Activated T-cell treated with anti-CD3 and anti-CD28 coated beads for 1 hour (primary cell): ENCODE measurements at regions not wholly inside any gene's neighbourhood (a gene's known extent, or its start where the extent isn't known, plus 50 kb on each side); places are given as distances from the start of the nearest gene placed in this dataset.

Experiments used
- DNase-seq: peaks from one replicate; pipeline ENCODE4 v3.0.0-alpha.2; 2020; ENCODE audit warnings: low read depth

- DNase-seq, result no peak
These were observed 375.7 kb upstream of the CDH11 start for GRCh38 chr16:65497571-65497970.

GRCh38 chr16:65495106-65495505 is 373.2 kb upstream of the CDH11 start:
- no peak for DNase-seq

DNA sequence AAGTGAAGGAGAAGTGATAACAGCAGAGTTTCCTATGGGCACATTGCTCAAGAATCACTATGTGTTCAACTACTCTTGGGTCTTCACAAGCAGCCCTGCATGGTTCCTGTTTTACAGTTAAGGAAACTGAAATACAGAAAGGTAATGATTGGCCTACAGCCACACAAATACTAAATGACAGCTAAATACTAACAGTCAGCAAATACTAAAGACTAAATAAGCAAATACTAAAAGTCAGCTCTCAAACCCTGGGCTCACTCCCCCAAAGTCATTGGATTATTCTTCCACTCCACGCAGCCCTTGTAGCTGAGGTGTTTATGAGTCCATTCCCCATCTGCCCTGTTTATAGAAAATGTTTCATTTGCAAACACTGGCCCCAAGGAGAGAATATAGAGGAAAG is 372.7 kb upstream of the CDH11 start:
- no peak for DNase-seq

DNA sequence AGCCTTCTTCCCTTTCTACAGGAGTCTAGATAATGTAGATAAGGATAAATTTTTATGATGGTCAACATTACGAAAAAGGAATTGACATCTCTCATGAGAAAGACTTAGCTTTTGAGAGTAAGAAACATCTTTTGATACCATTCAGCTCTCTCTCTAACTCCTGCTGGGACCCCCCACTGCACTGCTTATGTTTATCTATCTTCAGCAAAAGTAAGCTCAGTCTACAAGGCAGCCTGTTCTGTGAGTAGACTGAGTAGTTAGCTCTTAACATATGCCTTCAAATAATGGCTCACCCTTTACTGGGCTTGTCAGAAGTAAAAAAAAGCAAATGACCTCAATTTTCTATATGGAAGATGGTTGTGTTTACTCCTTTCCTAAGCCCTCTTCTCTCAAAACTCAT is 372.2 kb upstream of the CDH11 start:
- DNase-seq, result no peak

- DNase-seq, result no peak
These were observed 368.4 kb upstream of the CDH11 start for GRCh38 chr16:65490286-65490685.

GRCh38 chr16:65489531-65490023 is 367.7 kb upstream of the CDH11 start:
- DNase-seq, result no peak

DNA sequence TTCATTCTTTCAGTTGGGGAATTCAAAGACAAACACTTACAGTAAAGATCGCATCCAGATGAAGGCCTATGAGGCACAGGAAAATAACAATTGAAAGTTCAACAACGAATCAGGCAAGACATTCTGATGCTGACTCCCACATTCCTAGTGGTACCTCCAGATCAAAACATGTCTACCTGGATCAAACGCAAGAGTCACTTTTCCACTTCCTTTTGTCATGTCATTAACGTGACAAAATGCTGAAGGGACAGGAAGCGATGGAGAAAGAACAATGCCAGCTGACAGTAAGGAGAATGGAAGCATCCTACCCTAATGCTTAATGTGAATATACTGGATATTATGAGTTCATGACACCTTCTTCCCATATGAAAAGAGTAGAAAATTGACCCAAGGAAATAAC is 365.4 kb upstream of the CDH11 start:
- no peak for DNase-seq

DNA sequence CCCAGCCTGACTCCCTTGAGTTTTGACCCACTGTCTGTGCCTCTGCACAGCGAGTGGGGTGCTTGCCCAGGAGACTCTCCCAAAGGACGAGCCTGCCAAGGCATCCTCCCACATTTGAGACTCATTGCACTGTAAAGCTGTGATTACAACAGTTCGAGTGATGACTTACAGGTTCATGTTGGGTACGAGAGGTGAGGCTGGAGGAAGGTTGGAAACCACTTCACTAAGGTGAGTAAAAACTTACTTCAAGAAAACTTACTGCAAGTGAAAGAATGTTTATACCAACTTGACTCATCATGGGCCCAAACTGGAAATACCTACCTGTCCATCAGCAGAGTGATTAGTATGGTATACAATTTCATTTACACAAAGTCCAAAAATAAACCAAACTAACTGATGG is 360.1 kb upstream of the CDH11 start:
- DNase-seq, result no peak

DNA sequence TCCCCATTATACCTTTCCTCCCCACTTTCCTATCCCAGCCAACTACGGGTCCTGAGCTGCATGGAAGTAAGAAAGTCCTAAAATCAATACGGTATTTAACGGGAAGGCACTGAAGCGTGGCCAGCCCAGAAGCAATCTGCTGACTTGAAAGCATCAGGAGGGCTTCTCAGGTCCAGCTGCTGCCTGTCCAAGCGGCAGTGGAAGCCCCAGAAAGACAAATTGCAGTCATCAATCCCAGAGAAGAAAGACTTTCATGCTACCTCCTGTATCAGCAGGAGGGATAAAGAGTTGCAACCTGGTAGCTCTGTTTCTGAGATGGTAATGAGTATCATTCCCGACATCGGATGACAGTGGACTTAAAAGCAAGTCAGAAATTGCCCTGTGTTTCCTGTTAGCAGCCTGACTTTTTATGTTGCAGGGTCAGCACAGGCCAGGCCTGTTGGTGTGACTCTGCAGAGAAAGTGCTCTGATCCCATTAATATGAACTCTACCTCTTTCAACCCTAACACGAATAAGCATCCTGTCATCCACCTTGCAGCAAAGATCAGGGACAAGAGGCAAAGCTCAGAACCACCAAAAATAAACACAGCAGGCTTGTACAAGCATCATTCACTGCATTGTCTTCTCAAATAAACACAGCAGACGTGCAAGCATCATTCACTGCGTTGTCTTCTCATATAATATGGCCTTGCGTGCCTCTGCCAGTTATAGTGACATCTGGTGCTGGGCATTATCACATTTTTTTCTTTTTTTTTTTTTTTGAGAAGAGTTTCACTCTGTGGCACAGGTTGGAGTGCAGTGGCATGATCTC is 358.6 kb upstream of the CDH11 start:
- no peak for DNase-seq

DNA sequence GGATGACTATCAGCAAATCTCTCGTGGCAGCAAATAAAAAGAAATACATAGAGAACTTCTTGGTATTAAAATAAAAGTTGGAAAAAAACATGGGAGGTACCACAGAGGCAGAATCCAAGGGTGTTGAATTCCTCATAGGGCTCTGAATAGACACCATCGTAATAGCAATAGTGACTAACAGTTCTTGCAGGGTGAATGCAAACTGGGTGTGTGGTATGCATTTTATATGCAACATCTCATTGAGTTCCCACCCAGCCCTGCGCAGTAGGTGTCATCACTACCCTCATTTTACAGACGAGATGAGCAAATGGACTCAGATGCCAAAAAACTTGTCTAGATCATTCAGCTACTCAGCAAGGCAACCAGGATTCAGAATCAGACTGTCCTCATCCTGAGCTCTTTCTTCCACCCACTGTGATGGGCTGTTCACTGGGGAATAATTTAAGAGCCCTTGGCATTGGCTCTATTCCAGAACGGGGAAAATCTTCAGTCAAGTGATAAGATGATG is 354.6 kb upstream of the CDH11 start:
- no peak for DNase-seq

DNA sequence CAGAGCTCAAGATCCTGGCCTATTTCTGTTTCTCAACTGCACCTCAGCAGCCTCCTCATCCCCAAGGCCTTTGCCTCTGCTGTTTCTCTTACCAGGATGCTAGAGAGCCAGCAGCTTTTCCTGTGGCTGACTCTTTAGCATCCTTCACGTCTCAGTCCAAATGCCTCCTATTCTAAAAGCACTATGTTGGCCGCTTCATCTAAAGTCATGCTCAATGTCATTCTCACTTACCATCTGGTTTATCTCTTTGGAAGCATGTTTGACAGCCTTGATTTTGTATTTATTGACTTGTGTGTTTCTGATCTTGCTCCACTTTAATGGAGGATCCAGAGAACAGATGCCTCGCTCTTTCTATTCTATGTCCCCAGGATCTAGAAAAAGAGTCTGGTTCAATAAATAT is 351.8 kb upstream of the CDH11 start:
- DNase-seq, result no peak

GRCh38 chr16:65469116-65469515 is 347.3 kb upstream of the CDH11 start:
- DNase-seq, result no peak

DNA sequence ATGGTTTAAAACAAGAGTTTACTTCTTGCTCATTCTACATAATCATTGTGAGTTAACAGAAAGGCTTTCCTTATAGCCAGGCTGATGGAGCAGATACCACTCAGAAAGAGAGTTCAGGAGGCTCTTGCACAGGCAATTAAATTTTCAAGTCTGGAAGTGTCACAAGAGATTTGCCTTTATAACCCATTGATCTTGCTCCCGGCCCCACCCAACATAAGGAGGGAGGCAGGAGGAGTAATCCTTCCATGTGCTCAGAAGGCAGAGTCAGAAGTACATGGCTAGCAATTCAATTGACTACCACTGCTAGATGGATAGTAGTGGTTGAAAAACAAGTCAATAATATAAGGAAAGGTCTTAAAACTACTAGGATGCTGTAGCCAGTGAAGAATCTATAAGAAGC is 346.3 kb upstream of the CDH11 start:
- no peak for DNase-seq

- DNase-seq, result no peak
These were observed 341.9 kb upstream of the CDH11 start for GRCh38 chr16:65463652-65464260.

- DNase-seq, result no peak
These were observed 335.2 kb upstream of the CDH11 start for GRCh38 chr16:65457084-65457483.

DNA sequence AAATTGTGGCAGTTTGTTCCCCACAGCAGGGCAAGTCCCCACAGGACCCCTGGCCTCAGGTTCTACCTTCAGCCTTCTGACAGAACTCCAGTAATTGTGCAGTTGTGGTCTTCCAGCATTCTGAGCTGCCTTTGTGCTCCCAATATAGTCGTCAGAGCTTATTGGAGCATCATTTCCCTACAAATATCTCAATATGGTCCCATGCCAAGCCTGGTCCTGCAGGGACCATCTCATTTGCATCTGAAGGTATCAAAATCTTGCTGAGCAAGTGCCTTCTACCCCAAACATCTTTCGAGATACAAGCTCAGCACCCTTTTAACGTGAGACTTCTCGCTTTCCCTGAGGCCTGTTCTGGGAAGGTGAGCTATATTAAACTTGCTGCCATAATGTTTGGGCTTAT is 333.9 kb upstream of the CDH11 start:
- no peak for DNase-seq

DNA sequence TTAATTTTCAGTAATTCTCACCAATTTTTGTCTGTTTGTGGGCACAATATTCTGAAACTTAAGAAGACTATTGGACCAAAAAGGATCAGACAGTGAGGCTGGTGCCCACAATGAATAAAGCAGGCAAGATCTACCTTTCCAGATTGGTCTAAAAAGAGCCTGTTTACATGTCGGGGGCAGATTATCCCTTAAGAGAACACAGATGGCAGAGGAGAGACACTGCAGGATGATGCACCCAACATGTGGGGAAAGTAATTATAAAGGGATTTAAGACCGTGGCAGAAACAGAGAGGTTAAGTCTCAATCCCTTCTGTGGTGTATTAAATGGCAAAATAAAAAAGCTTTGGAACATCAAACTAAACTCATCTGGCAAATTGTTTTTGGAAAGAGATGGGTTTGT is 331.8 kb upstream of the CDH11 start:
- no peak for DNase-seq

- DNase-seq, result no peak
These were observed 327.7 kb upstream of the CDH11 start for GRCh38 chr16:65449526-65449925.

GRCh38 chr16:65446427-65446826 is 324.6 kb upstream of the CDH11 start:
- no peak for DNase-seq

DNA sequence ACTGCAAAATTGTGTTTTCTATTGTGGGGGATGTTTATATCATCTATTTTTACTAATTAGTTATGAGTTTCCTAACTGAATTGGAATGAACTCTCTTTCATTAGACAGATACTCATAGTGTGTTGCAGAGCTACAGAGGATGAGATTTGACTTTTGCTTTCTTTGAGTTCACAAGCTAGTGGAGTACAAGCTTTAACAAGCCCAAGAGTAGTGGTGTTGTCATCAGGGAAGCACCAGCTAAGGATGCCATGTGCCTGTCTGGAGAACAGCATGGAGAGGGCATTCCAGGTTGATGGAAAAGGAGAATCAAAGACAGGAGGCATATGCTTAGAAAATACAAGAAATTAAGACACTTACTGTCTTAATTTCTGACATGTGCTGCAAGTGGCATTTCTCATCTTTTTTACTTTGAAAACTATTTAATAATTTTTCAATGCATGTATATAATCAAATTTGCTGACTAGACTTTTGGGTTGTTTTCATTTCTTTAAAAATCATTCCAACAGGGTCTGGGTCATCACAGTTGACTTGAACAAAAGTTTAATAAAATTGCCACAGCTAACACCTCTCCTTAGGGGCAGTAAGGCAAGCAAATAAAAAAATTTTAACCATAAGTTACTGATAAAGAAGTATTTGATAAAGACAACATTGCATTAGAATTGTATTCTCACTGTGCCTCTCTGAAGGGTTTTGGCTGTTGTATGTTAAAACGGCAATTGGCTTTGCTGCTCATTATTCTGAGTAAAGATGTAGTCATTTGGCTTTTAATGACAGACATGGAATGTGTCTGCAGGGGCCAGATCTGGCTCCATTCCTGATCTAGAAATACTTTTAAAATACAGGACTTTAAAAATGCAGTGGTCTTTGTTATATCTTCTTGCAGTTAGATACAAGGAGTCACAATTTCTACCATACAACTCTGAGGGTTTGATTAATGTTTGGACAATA is 323.7 kb upstream of the CDH11 start:
- no peak for DNase-seq

DNA sequence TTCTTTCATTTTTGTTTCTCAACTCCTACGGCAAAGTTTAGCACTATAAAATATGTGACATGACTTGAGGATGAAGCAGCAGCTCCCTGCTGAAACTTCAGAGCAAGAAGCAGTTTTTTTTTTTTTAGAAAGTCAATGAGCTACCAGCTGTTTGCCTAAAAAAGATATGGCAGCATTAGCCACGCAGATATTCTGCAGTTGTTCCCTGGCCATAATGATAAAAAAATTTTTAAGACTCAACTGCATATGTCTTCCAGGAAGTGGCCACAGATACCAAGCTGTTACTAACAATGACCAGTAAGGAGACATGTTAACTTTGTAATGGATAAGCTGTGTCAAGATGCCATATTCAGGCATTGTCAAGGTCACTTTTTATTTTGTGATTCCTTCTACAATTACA is 319.6 kb upstream of the CDH11 start:
- DNase-seq, result no peak

GRCh38 chr16:65429504-65430181 is 307.8 kb upstream of the CDH11 start:
- DNase-seq, result no peak
